Stimulated activated CD8-positive, alpha-beta memory T cell treated with anti-CD3 and anti-CD28 coated beads, Interleukin-15, amount 100 ng/mL, for 4 hours (primary cell): ENCODE measurements at regions not wholly inside any gene's neighbourhood (a gene's known extent, or its start where the extent isn't known, plus 50 kb on each side); places are given as distances from the start of the nearest gene placed in this dataset.
"Not testable (repeated sequence)": the region's sequence is repeated elsewhere in the genome, so short reads cannot be mapped to it uniquely, and the experiment has no call there.

Source experiments
- DNase-seq, 2 donors: peaks; one replicate each; pipeline ENCODE4 v3.0.0-alpha.2; 2020; ENCODE audit warnings: low read depth in 2 of 2

GRCh38 chr16:17557480-17557879, 86.7 kb upstream of the XYLT1 start:
- no peak for DNase-seq

- DNase-seq = no peak
These were observed 85.7 kb upstream of the XYLT1 start for GRCh38 chr16:17556276-17557052.

- no peak for DNase-seq
These were observed 84.4 kb upstream of the XYLT1 start for GRCh38 chr16:17555176-17555575.

GRCh38 chr16:17552351-17552750, 81.6 kb upstream of the XYLT1 start:
- no peak for DNase-seq

GRCh38 chr16:17551682-17552081, 80.9 kb upstream of the XYLT1 start:
- not testable (repeated sequence) for DNase-seq

GRCh38 chr16:17548825-17549224, 78.1 kb upstream of the XYLT1 start:
- DNase-seq = no peak

- DNase-seq = no peak
These were observed 74.0 kb upstream of the XYLT1 start for GRCh38 chr16:17544785-17545184.

GRCh38 chr16:17544304-17544703, 73.5 kb upstream of the XYLT1 start:
- DNase-seq = no peak

GRCh38 chr16:17543073-17543472, 72.3 kb upstream of the XYLT1 start:
- DNase-seq = no peak

GRCh38 chr16:17541324-17541723, 70.6 kb upstream of the XYLT1 start:
- no peak for DNase-seq

- DNase-seq = no peak
These were observed 68.2 kb upstream of the XYLT1 start for GRCh38 chr16:17538927-17539326.

- no peak for DNase-seq
These were observed 61.7 kb upstream of the XYLT1 start for GRCh38 chr16:17532338-17532995.

GRCh38 chr16:17529982-17530760, 59.4 kb upstream of the XYLT1 start:
- DNase-seq = no peak

- DNase-seq = no peak
These were observed 56.5 kb upstream of the XYLT1 start for GRCh38 chr16:17526956-17527937.

- DNase-seq = no peak
These were observed 53.9 kb upstream of the XYLT1 start for GRCh38 chr16:17524656-17525055.

- DNase-seq = no peak
These were observed 49.8 kb upstream of the XYLT1 start for GRCh38 chr16:17520561-17520960.
